HG02759 (cell line): ENCODE measurements at regions not wholly inside any gene's neighbourhood (a gene's known extent, or its start where the extent isn't known, plus 50 kb on each side); places are given as distances from the start of the nearest gene placed in this dataset.
"Not testable (repeated sequence)": the region's sequence is repeated elsewhere in the genome, so short reads cannot be mapped to it uniquely, and the experiment has no call there.

Source experiments
- ATAC-seq: cut with Tn5 transposase; IDR thresholded peaks from one replicate; pipeline ENCODE4 v1.9.1; 2021; ENCODE audit warnings: mild to moderate bottlenecking, moderate library complexity; ENCODE audit not compliant: unreplicated experiment

DNA sequence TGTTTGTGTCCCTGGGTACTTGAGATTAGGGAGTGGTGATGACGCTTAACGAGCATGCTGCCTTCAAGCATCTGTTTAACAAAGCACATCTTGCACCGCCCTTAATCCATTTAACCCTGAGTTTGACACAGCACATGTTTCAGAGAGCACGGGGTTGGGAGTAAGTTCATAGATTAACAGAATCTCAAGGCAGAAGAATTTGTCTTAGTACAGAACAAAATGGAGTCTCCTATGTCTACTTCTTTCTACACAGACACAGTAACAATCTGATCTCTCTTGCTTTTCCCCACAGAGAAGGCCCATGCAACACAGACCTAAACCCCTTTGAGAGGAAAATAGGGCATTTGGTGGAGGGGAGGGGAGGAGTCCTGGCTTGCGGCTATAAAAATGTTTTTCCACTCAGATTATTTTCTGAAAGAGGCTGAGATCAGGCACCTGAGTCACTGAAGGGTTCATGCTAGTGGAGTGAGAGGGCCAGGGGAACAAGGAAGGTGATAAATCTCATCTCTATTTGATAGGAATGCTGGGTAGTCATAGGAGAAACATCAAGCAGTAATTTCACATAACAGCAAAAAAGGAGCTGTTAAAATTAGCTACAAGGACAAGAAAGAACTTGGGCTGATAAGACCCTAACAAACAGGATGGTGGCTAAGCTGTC, 136.9 kb downstream of the OR2B2 start:
- not testable (repeated sequence) for ATAC-seq

DNA sequence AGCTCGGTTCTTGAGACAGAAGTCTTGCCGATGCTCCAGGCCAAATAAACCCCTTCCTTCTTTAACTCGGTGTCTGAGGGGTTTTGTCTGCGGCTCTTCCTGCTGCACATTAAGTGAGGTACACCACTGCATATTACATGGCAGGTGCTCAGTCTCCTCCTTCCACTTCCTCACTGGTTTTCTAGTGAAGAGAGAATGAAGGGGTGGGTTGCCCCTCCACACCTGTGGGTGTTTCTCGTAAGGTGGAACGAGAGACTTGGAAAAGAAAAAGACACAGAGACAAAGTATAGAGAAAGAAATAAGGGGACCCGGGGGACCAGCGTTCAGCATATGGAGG, 138.0 kb downstream of the OR2B2 start:
- not testable (repeated sequence) for ATAC-seq

DNA sequence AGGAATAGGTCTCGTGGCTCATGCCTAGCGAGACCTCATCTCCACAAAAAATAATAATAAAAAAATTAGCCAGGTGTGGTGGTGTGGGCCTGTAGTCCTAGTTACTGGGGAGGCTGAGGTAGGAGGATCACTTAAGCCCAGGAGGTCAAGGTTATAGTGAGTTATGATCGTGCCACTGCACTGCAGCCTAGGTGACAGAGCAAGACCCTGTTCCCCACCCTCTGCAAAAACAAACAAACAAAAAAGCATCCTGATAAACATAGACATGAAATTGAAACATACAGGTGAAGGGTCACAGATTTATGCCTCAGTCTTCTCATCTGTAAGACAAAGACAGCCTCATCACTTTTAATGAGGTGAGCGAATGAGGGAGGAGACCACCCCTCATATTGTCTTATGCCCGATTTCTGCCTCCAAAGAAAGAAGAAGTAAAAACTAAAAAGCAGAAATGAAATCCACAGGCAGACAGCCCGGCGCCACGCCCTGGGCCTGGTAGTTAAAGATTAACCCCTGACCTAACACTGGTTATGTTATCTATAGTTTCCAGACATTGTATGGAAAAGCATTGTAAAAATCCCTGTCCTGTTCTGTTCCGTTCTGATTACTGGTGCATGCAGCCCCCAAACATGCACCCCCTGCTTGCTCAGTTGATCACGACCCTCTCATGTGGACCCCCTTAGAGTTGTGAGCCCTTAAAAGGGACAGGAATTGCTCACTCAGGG, 138.5 kb downstream of the OR2B2 start:
- not testable (repeated sequence) for ATAC-seq

DNA sequence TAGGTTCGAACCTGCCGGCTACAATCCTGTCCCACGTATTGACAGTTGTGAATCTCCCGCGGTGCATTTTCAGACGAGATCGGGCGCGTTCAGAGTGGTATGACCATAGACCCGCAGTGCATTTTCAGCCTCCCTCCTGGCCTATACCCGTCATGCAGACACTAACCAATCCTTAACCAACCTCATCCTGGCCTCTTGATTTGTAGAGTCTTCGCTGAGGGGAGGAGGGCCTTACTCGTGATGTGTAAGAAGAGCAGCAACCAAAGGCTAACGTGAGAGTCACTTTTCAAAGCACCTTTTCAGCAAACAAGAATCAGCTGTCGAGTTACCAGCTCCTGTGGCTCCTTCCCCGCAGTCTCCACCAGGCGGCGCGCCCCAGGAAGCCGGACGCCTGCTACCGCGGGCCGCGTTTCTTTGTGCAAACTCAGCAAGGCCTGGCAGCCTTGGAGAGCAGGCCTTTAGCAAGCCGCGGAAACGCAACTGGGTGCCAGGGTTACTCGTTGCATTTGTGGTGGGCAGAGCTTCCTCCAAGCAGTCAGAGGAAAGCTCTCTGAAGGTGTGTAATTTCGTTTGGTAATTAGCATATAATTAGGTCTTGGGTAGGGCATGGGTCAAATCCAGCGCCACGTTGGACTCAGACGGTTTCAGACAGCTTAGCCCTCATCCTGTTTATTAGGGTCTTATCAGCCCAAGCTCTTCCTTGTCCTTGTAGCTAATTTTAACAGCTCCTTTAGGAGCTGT, 139.8 kb downstream of the OR2B2 start:
- ATAC-seq: peak; percentile 83

DNA sequence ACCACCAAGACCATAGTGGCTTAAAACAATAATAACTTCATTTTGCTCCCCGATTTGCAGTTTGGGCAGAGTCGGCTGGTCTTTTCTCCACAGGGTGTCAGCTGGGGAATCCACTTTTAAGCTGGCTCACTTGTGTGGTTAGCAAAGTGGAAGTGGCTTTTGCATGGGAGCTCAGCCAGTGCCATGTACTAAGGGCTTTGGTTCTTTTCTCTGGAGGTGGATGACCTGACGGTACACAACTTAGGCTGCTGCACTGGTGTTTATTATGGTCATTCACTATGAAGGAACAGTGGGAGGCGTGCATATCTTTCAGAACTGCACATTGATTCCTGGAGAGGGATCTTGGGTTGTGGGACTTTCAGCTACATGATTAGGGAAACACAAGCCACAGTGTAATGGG, 141.0 kb downstream of the OR2B2 start:
- no peak for ATAC-seq

DNA sequence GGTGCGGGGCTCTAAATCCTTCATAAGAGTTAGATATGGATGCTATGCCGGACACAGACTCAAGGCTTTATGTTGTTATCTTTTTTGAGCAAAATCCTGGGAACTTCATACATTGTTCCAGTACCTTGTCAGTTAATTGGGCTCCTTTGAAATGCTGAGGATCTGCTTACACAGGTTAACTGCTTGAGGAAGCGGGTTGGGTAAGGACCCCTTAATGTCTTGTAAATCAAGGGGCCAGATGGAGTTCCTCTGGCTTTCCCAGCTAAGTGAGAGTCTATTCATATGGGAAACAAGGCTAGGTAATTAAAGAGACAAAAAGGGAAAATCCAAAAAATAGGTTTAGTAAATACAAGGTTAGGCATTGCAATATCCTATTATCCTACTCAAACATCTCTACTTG, 141.5 kb downstream of the OR2B2 start:
- ATAC-seq: no peak

DNA sequence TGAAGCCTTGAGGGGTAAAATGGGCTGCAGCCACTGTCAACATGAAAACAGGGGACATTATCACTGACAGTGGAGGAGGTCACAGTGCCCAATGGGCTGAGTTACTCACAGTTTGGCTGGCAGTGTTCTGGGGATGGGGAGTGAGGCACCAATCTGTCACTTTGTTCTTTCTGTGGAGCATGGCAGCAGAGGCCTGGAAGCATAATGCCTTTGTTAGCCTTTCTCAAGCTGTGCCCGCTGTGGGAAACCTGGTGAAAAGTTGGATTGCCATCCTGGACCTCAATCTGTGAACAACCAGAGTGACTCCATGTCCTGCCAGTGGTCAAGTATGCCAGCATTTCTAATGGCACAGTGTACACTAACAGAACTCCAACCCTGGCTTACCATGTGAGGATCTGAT, 143.6 kb downstream of the OR2B2 start:
- no peak for ATAC-seq

DNA sequence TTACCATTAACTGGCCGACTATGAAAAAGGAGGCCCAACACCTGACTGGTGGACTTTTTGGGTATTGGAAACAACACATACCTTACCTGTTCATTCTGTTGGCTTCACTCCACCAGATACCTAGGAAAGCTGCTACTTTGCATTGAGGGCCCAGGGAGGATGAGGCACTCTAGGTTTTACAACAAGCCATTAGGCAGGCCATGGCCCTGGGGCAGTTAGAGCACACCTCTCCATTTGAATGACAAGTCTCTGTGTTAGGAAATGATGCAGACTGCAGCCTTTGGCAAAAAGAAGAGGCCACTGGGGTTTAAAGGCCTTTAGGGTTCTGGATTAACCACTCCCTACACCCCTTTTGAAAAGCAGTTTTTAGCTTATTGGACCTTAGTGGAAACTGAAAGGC, 144.3 kb downstream of the OR2B2 start:
- ATAC-seq: no peak

DNA sequence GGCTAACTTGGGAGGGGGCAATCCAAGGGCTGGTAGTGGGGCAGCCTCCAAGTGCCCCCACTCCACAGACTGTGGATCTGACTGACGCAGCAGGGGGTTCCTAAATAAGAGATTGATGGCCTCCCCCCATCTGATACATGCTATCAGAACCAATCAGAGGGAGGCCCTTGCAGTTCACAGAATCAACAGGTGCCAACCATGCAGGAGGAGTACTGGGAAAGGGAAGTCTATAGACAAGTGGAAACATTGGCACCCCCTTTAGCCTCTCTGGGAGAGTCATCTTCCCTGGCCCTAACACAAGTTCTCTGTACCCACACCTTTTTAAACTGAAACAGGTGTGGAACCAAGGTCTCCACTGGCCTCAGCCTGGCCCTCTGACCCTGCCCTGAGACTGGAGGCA, 145.8 kb downstream of the OR2B2 start:
- ATAC-seq: no peak

DNA sequence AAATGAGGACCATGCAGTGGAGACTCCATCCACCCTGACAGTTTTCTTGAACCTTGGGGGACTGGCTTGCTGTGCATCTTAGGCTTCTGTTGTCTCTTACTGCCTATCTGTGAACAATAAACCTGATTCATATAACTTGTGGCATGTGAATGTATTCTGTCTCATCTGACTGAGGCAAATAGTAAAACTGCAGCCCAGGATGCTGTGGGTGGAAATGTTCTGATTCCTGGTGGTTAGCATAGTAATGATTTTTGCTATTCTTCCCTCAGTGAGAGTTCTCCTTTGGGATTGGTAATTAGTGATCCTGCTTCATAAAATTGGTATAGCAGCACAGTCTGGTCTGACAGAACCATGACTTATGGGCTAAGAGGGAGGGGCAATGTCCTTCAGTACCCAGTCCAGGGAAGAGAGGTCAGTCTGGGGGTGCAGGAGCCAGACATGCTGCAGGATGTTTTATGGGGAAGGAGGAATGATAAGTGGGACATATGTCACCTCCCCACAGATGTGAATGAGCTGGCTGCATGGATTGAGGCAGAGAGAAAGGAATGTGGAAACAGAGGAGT, 147.1 kb downstream of the OR2B2 start:
- ATAC-seq: no peak

DNA sequence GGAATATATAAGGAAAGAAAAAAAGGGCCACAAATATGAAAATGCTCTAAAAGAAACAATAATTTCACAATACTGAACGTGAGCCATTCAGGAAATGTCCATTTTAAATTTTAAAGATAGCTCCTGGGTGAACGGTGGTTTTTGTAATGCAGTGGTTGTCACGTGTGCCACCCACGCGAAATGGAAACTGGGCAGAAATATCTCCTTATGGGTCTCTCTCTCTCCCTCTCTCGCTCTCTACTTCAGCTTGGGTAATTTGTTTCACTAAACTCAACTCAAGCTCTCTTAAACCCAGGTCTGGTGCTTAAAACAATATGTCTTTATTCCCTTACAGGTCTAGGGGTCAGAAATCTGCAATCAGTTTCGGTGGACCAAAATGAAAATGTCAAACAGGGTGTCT, 150.8 kb downstream of the OR2B2 start:
- ATAC-seq: peak; percentile 35

DNA sequence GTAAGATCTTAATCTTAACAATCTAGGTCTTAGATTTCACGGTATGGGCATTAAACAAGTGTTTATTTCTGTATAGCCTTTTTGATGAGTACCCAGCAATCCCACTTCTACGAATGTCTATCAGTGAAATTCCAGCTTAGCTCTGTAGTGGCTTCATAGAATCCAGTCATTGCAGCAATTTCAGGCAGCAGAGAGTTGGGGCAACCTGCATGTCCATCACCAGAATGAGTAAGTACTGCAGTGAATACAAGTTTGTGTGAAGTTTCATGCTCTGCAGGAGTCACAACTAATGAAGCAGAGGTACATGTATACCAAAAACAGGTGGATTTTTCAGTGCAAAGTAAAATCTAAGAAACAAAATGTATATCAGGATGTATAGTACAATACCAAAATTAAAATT, 151.7 kb downstream of the OR2B2 start:
- no peak for ATAC-seq

DNA sequence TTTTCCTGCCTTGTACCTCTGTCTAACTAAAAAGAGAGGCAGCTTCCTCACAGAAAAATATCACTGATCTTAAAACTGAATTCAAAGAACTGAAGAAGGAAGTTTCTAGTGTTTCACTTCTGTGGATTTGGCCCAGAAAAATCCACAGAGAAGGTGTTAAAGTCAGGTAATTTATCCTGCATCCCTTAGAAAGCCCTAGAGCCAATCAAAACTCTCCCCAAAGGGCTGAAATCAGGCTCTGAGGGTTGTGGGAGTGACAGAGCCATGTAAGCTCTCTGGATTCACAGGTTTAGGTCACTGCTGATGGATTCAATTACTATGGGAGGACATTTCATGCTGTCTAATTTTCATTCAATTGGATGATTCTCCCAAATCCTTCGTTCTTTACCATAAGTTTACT, 152.3 kb downstream of the OR2B2 start:
- no peak for ATAC-seq

DNA sequence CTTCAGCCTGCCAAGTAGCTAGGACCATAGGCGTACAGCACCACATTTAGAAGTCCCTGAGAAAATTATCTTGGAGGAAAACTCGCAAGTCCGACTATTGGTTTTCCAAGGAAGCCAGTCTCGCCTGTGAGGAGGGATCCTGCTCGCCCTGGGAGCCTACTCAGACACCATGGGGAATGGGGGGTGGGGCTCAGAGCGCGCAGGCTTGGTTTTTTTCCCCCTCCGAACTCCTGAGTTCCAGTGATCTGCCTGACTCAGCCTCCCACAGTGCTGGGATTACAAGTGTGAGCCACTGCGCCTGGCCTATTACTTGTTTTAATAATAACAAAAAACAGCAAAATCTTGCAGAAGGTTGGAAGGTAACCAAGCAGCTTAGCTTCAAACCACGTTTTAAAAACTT, 153.7 kb downstream of the OR2B2 start:
- no peak for ATAC-seq

DNA sequence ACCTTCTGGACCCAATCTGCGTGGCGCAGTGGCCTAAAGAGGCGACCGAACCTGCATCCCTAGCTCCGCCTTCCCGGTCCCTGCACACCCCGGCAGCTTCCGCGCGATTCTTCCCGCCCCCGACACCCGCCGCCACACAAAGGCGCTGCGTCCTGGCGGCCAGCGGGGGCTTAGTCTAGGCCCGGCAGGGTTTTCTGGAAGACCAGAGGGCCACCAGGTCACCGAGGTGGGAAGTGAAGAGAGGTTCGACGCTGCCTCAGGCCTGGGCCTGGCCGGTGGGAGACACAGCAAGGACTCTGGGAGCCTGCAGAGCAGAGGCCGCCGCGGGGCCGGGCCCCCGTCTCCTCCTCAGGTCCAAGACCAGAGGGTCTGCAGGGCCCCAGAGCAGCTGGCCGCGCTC, 154.9 kb downstream of the OR2B2 start:
- peak; percentile 27 for ATAC-seq

DNA sequence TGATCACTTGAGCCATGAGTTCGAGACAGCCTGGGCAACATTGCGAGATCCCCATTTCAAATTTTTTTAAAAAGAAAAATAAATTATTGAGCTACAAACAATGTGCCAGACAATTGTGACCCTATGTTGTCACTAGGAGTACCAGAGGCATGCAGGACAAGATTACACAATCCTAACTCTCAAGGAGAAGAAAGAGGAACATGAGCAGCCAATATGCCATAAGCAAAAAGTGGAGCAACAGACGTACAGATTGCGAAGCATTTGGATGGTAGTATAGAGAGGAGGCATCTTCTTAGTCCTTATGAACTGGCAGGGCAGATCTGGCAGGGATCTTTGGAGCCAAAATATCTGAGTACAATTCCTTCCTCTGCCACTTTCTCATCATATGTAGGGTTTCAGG, 156.4 kb downstream of the OR2B2 start:
- no peak for ATAC-seq

DNA sequence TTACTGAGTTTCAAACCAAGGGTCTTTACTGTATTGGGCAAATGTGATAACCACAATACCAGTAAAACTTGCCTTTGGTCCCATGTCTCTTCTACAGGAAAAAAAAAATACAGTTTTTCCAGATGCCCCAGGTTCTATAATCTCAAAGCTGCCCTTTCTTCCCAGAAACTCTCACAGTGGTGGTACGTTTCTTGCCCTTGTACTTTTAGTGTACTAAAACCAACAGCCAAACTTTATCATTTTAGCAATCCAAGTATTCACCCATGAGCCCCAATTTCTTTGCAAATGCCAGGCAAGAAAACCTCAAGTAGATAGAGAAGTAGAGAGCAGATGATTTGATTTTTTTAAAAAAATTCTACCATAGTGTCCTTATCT, 157.8 kb downstream of the OR2B2 start:
- no peak for ATAC-seq

DNA sequence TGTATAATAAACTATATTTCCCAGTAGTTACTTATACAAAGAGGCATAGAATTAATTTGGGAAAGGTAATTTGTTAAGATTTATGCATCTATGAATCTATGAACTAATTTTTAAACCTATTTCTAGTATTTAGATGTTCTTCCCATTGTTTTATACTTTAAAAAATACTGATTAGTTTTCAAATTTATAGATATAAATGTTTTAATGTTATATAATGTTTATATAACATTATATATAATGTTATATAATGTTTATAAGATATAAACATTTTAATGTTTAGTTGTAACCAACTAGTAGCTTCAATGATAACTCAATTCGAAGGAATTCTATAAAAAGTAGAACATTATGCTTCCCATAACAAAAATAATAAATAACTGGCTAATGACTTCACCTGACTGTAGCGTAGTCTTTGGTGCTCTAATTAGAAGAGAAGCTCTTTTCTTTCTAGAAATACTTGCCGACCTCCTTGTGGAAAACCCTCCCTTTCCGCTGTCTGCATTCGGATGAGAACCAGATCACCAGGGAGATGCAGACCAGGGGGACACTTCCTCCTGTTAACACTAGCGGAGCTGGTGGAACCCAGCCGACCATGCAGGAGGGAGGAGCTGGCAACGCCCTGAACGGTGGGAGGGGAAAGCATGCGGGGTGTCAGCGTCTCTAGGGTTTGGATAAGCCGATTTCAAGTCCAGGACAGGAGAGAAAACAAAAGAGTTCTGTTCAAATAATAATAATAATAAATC, 158.4 kb downstream of the OR2B2 start:
- ATAC-seq: peak; percentile 56

DNA sequence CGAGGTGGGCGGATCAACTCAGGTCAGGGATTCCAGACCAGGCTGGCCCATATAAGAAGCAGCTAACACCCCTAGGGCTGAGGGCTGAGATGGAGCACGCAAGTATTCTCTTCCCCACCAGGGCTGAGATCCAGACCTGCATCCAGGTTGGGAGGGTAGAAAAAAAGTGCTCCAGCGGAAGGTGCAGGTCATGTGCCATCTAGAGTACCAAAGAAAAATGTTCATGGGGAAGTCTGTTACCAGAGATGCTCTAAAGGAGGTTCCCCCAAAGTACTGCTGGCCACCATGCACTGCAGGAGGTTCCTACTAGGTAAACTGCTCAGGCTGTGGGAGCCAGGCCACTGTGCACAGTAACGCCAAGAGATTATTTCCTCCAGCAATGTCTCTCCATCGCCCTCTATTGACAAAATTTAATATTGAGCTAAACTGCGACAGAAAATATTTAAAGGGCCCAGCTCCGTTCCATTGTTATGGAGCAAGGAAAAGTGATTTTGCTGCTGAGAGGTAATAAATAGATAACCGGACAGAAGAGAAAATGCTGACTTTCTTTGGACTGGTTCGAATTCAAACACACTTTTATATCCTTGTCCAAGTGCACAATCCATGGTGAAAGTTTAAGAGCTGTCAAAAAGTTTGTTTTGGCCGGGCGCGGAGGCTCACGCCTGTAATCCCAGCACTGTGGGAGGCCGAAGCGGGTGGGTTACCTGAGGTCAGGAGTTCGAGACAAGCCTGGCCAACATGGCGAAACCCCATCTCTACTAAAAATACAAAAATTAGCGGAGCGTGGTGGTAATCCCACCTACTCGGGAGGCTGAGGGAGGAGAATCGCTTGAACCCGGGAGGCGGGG, 159.9 kb downstream of the OR2B2 start:
- peak; percentile 43 for ATAC-seq

DNA sequence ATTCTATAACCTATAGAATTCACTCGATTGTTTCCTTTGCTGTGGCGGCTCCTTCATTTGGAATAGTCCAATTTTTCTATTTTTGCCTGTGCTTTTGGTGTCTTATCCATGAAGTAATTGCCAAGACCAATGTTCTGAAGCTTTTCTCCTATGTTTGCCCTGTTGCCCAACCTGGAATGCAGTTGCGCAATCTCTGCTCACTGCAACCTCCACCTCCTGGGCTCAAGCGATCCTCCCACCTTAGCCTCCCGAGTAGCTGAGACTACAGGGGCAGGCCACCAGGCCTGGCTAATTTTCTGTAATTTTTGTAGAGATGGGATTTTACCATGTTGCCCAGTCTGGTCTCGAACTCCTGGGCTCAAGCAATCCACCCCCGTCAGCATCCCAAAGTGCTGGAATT, 163.5 kb downstream of the OR2B2 start:
- ATAC-seq: no peak
